Astrocyte (in vitro differentiated cells and primary cell): ENCODE measurements at regions not wholly inside any gene's neighbourhood (a gene's known extent, or its start where the extent isn't known, plus 50 kb on each side); places are given as distances from the start of the nearest gene placed in this dataset.

ENCODE experiments used
- CTCF ChIP-seq: IDR thresholded peaks from 2 replicates; pipeline ENCODE4 v1.5.1; 2011; ENCODE audit warnings: low read depth, mild to moderate bottlenecking, inconsistent platforms, low read length, moderate library complexity; ENCODE audit not compliant: insufficient read depth
- EZH2 ChIP-seq: IDR thresholded peaks from 2 replicates; pipeline ENCODE4 v1.6.1; 2012; ENCODE audit warnings: mild to moderate bottlenecking, low read length, inconsistent platforms; ENCODE audit not compliant: insufficient read depth

GRCh38 chr6:206264-206663 lies 86.0 kb upstream of the DUSP22 start:
- TF ChIP-seq CTCF (no peak), EZH2 (no peak)
